ENCODE measurements at regions not wholly inside any gene's neighbourhood (a gene's known extent, or its start where the extent isn't known, plus 50 kb on each side); places are given as distances from the start of the nearest gene placed in this dataset.
"Not testable (repeated sequence)": the region's sequence is repeated elsewhere in the genome, so short reads cannot be mapped to it uniquely, and the experiment has no call there.

DNA sequence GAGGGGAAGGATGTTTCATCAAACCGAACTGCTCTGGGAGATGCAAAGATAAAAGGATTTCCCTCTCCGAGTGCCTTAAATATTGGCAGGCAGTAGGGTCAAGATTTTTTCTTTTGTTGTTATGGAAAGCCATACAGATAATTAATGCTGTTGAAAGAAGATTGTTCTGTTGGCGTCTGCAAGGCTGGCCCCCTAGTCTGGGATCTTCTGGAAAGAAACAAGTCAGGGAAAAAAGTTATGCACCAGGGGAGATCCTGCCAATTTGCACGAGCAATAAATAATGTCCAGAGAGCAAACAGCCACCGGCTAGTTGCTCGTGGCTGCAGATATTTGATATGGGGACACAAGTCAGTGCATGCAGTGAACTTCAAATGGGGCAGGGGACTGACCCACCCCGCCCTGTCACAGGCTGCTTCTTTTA, 202.1 kb upstream of the MYL2 start:
- no peak for DNase-seq

GRCh38 chr12:111121840-111122239, 201.5 kb upstream of the MYL2 start:
- no peak for DNase-seq

DNA sequence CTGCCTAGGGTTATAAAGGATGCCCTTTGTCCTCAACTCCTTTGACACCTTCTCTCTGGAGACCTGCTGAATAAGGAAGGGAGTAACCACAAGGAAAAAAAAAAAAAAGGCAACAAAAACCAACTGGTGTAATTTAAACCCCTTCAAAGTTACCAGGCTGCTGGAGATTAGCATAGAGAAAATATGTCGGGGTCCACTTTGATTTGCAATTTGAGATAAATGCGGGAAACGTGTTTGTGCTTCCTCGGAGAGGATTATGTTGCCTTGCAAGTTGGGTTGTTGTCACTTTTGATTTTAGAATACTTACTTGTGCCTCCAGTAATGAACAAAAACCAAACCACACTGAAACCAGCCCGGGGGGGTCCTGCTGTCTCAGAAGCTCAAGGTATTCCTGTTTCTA, 200.2 kb upstream of the MYL2 start:
- DNase-seq: no peak

DNA sequence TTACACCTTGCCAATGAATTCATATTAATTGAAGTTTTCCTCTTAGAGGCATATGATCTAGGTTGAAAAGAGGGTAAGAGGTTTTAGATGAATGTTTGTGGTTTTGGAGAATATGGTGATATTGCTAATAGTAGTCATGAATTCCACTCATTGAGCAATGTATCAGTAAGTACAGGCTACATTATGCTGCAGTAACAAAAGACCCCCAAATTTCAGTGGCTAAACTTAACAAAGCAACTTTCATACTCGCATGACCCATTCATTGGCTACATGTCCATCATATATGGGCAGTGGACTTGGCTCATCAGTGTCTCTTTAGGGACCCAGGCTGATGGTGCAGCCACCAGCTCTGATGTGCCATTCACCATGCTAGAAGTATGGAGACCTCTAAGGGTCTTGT, 196.6 kb upstream of the MYL2 start:
- DNase-seq: no peak

DNA sequence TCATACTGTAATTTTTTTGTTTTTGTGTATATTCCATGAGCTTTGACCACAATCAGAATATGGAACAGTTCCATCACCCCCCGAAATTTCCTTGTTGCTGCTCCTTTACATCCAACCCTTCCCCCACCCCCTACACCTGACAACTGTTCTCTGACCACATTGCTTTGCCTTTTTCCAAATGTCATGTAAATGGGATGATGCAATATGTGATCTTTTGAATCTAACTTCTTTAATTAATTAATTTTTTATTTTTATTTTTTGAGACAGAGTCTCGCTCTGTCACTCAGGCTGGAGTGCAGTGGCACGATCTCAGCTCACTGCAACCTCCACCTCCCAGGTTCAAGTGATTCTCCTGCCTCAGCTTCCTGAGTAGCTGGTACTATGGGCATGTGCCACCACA, 192.9 kb upstream of the MYL2 start:
- not testable (repeated sequence) for DNase-seq

DNA sequence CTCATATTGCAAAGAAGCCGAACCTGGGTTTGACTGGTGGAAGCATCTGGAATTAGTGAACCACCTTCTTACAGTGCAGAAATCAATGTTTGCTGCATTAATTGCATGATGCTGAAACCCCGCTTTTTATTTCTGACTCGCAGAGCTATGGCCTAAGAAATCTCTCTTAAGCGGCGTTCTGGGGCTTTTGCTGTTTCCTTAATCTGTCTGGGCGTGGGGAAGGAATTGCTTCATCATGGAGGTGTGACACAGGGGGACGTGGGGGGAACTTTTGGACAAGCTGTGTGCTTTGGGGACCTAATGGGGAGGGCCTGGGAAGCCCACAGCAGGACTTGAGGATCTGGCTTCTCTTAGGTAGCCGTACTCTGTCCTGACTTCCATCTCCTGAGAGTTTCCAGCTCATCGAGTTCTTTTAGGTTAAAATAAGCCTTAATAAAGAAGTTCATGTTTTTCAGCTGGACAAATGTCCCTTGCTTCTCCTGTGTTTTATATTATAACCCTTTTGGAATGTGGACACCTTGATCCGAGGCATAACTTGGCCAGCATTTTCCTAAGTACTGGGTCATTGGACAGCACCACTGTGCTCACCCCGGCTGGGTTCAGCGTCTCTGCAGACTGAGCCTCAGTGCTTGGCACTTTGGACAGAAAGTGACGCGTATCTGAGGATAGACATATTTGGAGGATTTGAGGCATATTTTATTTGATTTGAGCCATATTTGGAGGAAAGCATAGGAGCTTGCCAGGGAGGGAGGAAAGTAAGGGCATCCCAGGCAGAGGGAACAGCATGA, 192.1 kb upstream of the MYL2 start:
- no peak for DNase-seq

GRCh38 chr12:111111681-111112080, 191.3 kb upstream of the MYL2 start:
- DNase-seq: no peak

- DNase-seq: no peak
Observed at GRCh38 chr12:111110556-111110955, 190.2 kb upstream of the MYL2 start.

GRCh38 chr12:111108726-111109125, 188.3 kb upstream of the MYL2 start:
- DNase-seq: no peak

GRCh38 chr12:111107392-111108178, 187.2 kb upstream of the MYL2 start:
- DNase-seq: no peak

- no peak for DNase-seq
Observed at GRCh38 chr12:111105294-111105693, 184.9 kb upstream of the MYL2 start.

DNA sequence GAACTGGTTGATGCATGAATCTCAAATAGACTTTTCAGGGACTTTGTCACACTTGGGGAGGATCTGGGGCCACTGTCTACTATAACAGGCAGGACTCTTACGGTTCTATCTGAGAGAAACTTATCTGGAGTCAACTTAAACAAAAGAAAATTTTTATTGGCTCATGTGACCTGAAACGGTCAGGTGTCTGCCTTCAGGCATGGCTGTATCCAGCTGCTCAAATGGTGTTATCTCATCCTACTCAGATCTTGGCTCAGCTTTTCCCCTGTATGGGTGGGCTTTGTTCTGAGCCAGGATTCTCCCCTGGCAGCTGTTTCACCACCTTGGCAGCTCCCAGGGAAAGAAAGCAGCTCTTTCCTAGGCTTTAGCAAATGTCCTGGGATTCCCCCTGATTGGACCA, 183.2 kb upstream of the MYL2 start:
- DNase-seq: no peak

- peak in 1 of 51 donors; percentile 14 for DNase-seq
Observed at GRCh38 chr12:111102102-111102739, 181.8 kb upstream of the MYL2 start.

DNA sequence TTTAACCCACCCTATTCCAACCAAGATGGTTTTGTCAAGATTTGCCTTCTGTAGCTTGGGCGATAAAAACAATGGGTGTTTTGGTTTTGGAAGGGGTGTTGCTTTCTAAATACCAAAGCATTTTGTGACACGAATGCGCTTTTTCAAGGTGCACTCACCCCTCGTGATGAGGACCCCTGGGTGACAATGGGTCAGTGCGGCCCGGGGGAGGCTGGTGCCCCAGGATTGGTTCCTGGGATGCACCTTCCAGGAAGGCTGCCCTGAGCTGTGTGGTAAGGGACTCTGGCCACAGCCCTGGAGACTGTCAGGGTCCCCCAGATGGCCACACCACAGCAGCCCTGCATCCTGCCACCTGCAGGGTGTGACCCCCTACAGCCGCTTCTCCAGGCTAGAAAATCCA, 180.6 kb upstream of the MYL2 start:
- DNase-seq: no peak

DNA sequence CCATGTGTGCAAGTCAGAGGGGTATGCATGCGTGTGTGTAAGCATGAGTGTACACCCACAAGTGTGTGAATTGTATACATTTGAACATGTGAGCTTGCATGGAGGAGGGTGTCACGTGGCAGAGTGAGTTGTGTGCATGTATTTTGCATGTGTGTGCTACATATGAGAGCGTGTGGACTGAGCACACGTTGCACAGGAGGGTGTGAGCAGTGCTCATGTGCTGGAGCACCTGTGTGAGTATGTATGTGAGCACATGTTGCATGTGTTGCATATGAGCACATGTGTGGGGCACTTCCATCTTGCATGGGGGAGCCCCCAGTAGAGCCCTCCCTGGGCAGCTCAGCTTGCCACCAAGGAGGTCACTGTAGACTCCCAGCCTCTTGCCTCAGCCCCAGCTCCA, 180.2 kb upstream of the MYL2 start:
- no peak for DNase-seq

- DNase-seq: no peak
Observed at GRCh38 chr12:111100003-111100402, 179.6 kb upstream of the MYL2 start.

GRCh38 chr12:111099186-111099585, 178.8 kb upstream of the MYL2 start:
- DNase-seq: no peak

- no peak for DNase-seq
Observed at GRCh38 chr12:111094157-111095010, 174.0 kb upstream of the MYL2 start.

GRCh38 chr12:111093428-111094142, 173.2 kb upstream of the MYL2 start:
- no peak for DNase-seq

GRCh38 chr12:111091051-111091450, 170.7 kb upstream of the MYL2 start:
- DNase-seq: no peak

DNA sequence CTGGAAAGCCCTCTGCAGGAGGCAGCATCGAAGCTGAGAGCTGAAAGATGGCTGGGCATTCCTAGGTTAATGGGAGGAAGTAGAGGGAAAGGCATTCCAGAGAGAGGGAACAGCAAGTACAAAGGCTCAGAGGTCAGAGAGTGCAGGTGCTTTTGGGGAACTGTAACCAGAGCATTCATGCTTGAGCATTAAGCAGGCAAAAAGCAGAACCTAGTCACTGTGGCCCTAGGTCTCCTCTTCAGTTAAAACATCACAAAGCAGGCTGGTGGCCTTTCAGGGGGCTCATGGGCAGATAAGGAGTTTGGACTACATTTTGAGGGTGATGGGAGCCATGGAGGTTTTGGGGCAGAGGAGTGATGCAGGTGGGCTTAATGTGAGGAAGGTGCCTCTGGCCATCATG, 169.2 kb upstream of the MYL2 start:
- DNase-seq: no peak

Data from hypothalamus (tissue), 51 donors.